D721Med (cell line): ENCODE measurements at regions not wholly inside any gene's neighbourhood (a gene's known extent, or its start where the extent isn't known, plus 50 kb on each side); places are given as distances from the start of the nearest gene placed in this dataset.

Experiments
- DNase-seq: peaks from one replicate; pipeline ENCODE4 v3.0.0; 2011; ENCODE audit warnings: low spot score; ENCODE audit not compliant: insufficient read length
- FAIRE-seq: peaks from 2 replicates; lab custom pipeline; 2011; peaks lifted over from hg19 to GRCh38; lab: Jason Lieb, UNC
- CTCF ChIP-seq: IDR thresholded peaks from 2 replicates; pipeline ENCODE4 v1.5.1; 2012; ENCODE audit warnings: mild to moderate bottlenecking, control low read depth; ENCODE audit not compliant: insufficient read depth; ENCODE audit errors: missing control alignments

GRCh38 chr2:35081001-35081621 is 1274.5 kb upstream of the CRIM1 start:
- no peak for TF ChIP-seq CTCF
- DNase-seq (no peak), FAIRE-seq (no peak)

- DNase-seq (no peak), FAIRE-seq (no peak)
- TF ChIP-seq CTCF: no peak
Observed at GRCh38 chr2:35080231-35080910, 1275.2 kb upstream of the CRIM1 start.

- DNase-seq (no peak), FAIRE-seq (no peak)
- TF ChIP-seq CTCF: no peak
Observed at GRCh38 chr2:35067420-35067819, 1288.2 kb upstream of the CRIM1 start.

GRCh38 chr2:35063836-35064235 is 1291.7 kb upstream of the CRIM1 start:
- no peak for TF ChIP-seq CTCF
- FAIRE-seq (no peak), DNase-seq (no peak)

- DNase-seq: no peak
Observed at GRCh38 chr2:35035883-35036282, 1319.7 kb upstream of the CRIM1 start.

GRCh38 chr2:35033748-35034147 is 1321.8 kb upstream of the CRIM1 start:
- no peak for DNase-seq
- no peak for FAIRE-seq
- no peak for TF ChIP-seq CTCF

More at GRCh38 chr2:35035883-35036282, 1319.7 kb upstream of the CRIM1 start:
- FAIRE-seq: no peak
- TF ChIP-seq CTCF: no peak

- FAIRE-seq (no peak), DNase-seq (no peak)
- TF ChIP-seq CTCF: no peak
Observed at GRCh38 chr2:35023545-35023944, 1332.0 kb upstream of the CRIM1 start.
